GM19193 (cell line): ENCODE measurements at regions not wholly inside any gene's neighbourhood (a gene's known extent, or its start where the extent isn't known, plus 50 kb on each side); places are given as distances from the start of the nearest gene placed in this dataset.

Source experiments
- POLR2A ChIP-seq: IDR thresholded peaks from 4 replicates; pipeline ENCODE4 v1.6.1; 2011; ENCODE audit not compliant: insufficient read depth, insufficient read length; ENCODE audit errors: extremely low read depth

DNA sequence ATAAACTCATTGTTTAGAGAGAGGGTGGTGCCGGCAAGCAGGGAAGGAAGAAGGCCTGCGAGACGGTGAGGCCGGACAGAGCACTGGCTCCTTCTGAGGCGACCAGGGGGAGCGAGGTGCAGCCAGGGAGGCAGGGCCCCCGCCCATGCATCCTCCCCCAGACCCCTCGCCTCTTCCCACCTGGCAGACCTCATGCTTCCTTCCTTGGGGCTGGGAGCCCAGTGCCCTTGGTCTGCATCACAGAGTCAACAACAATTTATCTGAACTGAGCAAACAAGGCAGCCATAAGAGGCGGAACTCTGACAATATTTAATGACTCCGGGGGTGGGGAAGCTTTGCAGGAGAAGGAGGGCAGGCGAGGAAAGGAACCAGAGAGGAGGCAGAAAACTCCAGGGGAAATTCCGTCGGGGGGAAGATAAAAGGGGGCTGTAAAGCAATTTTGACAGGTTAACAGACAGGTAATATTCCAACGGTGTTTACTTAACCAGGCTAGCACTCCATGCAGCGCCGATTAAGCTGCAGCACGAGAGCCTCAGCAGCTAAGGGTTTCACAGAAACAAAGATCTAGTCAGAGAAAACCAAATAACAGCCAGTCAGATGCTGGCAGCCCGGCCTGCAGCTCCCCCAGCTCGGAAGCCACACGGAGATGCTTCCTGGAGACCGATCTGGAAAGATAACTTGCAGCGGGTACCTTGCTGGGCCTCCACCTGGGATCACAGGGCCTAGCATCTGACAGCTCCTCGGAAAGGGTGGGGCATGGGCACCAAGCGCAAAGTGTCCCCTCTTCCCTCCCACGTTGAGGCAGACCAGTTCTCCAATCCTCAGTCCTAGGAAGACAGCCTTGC, 398.2 kb downstream of the SOX9 start:
- TF ChIP-seq POLR2A = no peak

GRCh38 chr17:72519598-72519936, 398.7 kb downstream of the SOX9 start:
- TF ChIP-seq POLR2A = no peak

GRCh38 chr17:72520665-72521303, 400.0 kb downstream of the SOX9 start:
- TF ChIP-seq POLR2A = no peak

GRCh38 chr17:72523491-72523890, 402.7 kb downstream of the SOX9 start:
- TF ChIP-seq POLR2A = no peak

- no peak for TF ChIP-seq POLR2A
These were observed 404.6 kb downstream of the SOX9 start for GRCh38 chr17:72525225-72526015.

GRCh38 chr17:72526769-72527168, 405.9 kb downstream of the SOX9 start:
- no peak for TF ChIP-seq POLR2A

DNA sequence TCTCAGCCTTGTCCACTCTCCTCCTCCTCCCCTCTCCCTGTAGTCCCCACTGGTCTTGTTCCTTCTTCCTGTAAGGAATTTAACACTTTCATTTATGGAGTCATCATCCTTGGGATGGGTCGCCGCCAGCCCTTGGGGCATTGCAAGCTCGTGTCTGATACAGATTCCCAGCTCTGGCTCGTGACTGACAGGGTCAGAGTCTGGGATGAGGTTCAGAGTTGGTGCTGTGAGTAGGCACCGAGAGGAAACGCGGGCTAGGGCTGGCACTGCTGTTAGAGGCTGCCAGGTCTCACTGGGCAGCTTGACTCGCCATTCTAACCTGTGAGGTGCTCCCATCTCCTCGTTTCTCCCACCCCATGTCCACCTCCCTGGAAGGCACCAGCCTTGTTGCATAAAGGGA, 407.0 kb downstream of the SOX9 start:
- TF ChIP-seq POLR2A = no peak

DNA sequence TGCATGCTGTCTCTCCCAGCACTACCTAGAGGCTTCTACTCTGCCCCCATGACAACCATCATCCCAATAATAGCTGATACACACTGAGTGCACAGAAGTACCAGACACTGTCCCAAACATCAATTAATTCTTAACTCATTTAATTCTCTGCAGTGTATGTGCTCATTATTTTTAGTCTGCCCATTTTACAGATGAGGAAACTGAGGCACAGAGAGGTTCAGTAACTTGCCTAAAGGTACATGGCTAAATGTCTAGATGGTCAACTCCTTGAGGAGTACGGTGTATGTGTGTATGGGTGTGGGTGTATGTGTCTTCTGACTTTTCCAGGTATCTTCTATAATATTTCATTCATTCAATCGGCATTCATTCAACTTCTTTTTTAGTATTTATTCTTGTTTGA, 407.9 kb downstream of the SOX9 start:
- no peak for TF ChIP-seq POLR2A

DNA sequence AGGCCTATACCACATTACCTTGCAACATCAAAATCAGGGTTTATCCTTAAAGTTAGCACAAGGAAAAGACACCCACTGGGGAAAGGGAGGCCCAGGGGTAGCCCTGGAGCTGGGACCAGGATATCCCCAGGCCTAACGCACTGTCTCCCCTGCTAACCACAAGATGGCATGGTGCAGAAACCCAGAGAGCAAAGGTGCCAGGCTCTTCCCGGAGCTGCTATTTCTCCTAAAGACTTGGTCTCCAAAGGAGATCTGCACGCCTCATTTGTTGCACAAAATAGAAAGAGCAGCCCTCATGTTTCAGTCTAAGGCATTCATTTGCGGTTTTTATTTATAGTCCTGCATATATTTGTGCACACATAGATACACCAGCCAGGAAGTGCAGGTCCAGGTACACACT, 408.6 kb downstream of the SOX9 start:
- no peak for TF ChIP-seq POLR2A

DNA sequence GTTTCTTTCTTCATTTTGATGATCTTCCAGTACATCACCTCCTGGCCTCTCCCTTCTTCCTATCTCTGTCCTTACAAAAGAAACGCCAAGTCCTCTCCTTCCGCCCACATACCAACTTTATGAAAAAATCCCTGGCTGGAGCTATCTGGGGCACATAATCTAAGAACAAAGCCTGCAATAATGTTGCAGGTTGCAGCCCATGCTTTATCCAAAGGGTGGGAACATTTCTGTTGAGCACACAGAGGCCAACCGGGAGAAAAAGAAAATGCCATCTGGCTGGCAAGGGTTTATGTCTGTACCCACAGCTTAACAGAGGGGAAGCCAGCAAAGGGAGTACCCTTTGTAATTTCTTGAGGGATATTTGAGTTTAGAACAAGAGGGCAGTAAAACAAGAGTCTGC, 409.6 kb downstream of the SOX9 start:
- TF ChIP-seq POLR2A = no peak

DNA sequence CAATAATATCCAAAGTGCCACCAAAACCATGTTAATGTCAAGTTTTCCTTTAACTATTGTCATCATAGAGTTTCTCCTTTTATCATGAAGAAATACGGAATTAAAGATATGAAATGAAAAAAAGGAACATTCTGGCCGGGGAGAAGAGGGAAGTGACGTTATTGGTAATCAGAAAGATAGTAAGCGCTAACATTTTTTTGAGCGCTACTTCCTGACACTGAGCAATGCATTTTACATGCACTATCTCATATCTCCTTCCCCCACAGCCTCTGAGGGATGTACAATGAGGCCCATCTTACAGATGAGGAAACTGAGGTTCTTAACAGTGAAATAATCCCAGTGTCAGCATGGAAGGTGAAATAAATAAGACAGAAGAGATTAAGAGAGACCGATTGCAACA, 410.9 kb downstream of the SOX9 start:
- no peak for TF ChIP-seq POLR2A

DNA sequence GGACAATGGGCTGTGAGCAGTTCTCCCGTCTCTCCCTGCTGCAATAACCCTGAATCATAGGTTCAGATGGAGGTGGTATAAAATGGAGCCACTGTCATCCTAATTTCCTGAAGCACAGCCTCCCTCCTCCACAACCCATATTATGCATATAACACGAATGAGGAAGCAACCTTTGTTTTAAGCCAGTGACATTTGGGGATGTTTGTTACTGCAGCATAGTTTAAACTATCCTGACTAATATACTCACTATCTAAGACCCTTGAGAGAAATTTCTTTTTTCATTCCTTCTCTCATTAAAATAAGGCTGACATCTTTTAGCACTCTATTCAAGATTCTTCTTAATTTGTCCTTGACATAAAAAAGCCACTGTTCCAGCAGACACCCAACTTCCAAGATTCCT, 413.4 kb downstream of the SOX9 start:
- no peak for TF ChIP-seq POLR2A

GRCh38 chr17:72534776-72535175, 414.0 kb downstream of the SOX9 start:
- TF ChIP-seq POLR2A = no peak

- TF ChIP-seq POLR2A = no peak
These were observed 414.5 kb downstream of the SOX9 start for GRCh38 chr17:72535346-72535745.

DNA sequence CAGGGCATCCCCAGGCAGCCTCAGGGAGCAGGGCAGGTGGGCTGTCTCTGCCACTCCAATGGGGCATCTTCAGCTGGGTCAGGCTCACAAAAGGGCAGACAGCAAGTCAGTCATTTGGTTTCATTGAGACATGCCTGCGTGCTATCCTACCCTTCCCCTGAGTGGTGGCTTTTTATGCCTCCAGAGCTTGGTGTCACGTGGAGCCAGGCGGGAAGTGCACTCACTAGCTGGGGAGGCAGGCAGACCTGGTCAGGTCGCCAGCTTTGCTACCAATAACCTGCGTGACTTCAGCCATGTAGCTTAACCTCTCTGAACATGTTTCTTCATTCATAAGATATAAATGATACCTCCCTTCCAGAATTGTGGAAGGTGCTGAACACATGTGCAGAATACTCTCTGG, 415.0 kb downstream of the SOX9 start:
- no peak for TF ChIP-seq POLR2A

GRCh38 chr17:72536788-72537187, 416.0 kb downstream of the SOX9 start:
- TF ChIP-seq POLR2A = no peak
